Left cardiac atrium (tissue), 4 donors: ENCODE measurements at regions not wholly inside any gene's neighbourhood (a gene's known extent, or its start where the extent isn't known, plus 50 kb on each side); places are given as distances from the start of the nearest gene placed in this dataset.

ENCODE experiments used
- ATAC-seq, 2 donors: fragments of 200-7000 bp; cut with Tn5 transposase; one replicate each; pipeline ENCODE4 v1.9.1; 2020; ENCODE audit warnings: mild to moderate bottlenecking in 2 of 2, moderate library complexity in 2 of 2
- DNase-seq: peaks from one replicate; pipeline ENCODE4 v3.0.0-alpha.2; 2020
- intact Hi-C, 2 donors: fragments of 100-400 bp; cut with DNase I; formaldehyde crosslinking; loops; one replicate each; pipeline versions ENCODE4 v1.14.1 to v1.15.1; 2022 to 2023
- donor health status: DM: no; HTN: yes; CAD: no.
- donor health status: DM: no; HTN: yes; CAD: no; lungs with severe emphysema.
- donor health status: DM: yes; HTN: yes; CAD: no.
- donor health status: Dilated cardiomyopathy.

DNA sequence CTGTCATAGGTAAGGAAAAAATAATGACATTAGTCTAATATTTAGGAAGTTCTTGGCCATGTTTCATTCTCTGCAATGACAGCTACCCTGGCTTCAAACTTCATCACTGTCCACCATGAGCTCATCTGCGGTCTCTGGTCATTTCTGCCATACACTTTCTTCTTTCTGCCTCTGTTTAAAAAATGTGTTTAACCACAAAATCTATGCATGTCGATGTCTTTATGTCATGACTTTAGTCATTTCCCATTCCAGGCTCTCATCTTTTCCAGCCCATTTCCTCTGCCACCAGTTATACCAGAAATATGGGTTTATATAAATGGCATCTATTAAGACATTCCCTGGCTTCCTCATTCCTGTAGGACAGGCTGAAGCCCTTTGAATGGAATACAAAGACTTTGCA is 68.5 kb upstream of the DUSP10 start:
- intact Hi-C loops = no loop called here
- ATAC-seq (no peak), DNase-seq (no peak)

DNA sequence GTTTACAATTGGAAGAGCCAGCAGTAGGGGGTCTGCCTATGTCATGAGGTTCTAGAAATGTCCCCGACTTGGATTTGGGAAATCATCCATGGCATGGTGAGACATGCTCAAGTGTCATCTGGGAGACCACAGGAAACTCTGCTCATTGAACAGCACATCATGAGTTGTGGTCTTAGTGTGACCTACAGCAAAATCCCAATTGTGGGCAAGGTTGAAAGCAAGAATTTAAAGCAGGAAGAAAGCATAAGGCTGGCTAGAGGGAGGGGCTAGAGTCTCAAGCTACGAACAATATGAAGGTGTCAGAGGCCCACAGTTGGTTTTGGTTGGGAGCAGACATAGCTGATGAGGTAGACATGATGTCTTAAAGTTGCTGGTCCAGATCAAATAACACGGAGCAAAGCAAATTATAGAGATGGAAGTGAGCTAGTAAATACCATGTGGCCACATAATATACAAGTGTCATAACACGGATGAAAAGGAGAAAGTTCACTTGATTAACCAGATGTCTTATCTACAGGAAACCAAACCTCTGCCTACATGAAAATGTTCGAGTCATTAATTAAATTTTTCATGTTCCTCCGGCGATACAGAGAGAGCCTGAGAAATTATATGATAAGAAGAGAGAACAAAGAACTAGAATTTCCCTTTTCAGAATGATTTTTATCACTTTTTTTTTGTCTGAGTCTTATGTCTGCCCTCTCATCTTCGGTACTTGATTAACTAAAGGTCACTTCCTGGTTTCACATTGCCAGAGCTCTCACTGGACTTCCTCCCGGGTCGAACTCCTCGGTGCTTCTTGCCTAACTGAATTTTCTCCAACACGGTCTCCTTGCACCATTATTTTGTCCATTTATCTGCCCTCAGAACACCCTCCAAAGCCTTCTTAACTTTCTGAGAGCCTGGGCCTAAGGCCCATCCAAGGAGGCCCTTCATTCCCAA is 67.5 kb upstream of the DUSP10 start:
- ATAC-seq (no peak), DNase-seq (no peak)
- intact Hi-C loops = no loop called here

DNA sequence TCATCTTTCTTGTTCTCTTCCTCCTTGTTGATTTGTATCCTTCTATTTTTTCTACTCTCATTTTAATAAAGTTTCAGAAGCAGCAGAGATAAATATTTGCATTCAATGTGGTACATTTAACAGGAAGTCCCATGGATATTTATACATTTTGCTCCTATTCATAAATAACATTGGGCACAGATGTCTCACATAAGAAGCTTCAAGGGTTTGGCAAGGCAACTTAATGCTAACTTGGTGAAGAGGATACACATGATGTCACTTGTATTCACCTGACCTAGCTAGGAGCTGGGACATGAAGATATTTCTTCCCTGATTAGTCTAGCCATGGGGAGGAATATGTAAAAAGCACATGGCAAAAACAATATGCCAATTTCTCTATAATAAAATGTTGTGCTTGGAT is 65.1 kb upstream of the DUSP10 start:
- ATAC-seq = no peak
- DNase-seq = no peak
- intact Hi-C loops = no loop called here

DNA sequence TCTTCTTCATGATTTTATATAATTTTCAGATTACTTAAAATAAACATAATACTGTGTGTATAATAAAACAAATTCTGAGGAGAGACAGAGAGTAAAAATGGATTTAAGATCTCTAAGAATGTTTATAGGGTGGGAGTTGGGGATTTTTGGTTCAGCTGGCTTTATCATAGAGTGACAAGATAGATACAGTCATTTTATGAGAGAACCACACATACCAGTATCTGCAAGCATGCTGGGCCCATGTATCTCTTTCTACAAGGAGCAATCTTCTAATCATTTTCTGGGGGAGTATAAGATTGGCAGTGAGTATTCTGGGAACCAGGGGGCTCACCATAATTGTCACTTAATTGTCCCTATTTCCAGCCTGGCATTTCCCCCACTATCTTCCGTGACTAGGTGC is 64.3 kb upstream of the DUSP10 start:
- intact Hi-C loops = no loop called here
- ATAC-seq = no peak

DNA sequence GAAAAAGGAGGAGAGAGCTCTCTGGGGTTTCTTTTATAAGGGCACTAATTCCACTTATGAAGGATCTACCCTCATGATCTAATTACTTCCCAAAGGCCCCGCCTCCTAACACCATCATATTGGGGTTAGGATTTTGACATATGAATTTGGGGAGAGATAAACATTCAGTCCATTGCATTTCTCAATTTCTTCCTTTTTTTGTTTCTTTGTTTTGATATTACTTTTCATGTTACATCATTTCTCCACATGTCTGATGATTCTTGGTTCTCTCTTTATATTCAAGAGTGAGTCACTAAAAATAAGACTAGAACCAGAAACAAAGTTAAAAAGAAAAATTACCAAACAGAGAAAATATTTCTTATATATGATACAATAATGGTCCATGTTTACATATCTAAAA is 63.2 kb upstream of the DUSP10 start:
- intact Hi-C loops = no loop called here
- ATAC-seq (no peak), DNase-seq (no peak)

More for the DNA sequence above, 64.3 kb upstream of the DUSP10 start:
- DNase-seq = no peak

DNA sequence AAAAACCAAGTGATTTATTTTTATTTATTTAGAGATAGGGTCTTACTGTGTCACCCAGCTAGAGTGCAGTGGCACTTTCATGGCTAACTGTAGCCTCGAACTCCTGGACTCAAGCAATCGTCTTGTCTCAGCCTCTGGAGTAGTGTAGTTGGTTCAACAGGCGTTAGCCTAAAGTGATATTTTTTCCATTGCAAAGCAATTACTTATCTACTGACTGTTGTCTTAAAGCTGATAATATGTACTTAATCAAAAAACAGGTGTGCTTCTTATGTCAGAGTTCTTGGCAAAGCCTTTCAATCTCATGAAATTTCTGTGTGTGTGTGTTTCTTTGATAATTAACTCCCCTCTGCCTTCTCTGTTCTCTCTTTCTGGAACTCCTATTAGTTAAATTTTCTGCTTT is 62.4 kb upstream of the DUSP10 start:
- intact Hi-C loops = no loop called here
- no peak for DNase-seq
- no peak for ATAC-seq

DNA sequence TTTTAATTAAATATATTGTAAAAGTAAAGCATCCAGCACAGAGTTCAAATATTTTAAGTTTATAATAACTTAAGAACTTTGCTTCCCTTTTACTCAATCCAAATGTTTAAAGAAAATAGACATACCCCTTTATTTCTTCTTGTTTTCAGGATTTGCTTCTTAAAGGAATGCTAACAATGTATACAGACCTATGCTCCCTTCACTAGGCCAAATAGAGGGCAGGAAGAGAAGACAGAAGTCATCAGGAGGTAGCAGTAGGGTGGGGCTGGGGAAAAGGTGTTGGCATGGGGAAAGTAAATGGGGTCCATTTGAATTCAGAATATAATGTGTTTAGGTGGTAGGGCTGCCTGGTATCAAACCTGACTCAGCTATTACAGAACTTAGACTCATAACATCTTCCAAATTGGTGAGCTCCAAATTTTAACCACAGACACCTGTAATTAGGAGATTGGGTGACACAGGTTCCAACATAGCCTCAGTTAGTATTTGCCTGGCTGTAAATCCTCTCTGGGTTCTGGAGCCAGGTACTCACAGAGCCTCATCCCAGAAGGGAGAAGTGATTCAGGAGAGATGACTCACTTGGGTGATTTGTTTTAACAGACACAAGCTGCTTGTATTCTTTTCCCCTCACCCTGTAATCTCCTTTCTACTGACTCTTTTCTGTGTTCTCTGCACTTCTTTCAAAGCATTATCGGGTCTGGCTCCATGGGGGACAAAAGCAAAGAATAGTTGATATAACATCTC is 60.1 kb upstream of the DUSP10 start:
- DNase-seq (no peak), ATAC-seq (peak in 1 of 2 donors; percentile 66)
- intact Hi-C loops = no loop called here

DNA sequence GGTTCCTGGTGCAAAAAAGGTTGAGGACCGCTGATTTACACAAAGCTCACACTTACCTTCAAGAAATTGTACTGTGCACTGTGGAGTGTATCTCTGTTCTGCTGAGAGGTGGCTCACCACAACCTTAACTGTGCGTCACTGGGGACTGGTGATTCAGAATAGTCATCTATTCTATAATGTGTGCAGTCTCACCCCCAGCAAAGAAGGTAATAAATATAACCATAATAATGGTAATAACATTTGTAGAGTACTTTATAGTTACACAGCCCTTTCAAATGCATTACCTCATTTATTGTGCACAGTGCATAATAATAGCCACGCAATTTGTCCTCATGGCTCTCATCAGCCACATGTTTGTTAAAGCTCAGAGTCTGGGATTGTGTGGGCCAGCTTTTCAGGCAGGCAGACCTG is 59.4 kb upstream of the DUSP10 start:
- intact Hi-C loops = no loop called here
- no peak for DNase-seq

DNA sequence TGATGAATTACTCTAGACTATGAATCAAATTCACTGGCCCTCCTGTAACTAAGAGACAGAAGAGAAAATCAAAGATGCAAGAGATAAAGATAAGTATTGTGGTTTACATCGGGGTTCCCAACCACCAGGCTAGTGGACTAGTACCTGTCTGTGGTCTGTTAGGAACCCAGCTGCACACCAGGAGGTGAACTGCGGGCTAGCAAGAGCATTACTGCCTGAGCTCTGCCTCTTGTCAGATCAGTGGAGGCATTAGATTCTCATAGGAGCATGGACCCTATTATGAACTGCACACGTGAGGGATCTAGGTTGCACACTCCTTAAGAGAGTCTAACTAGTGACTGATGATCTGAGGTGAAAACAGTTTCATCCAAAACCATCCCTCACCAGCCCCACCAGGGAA is 58.9 kb upstream of the DUSP10 start:
- intact Hi-C loops = no loop called here
- ATAC-seq (no peak), DNase-seq (no peak)

More for the DNA sequence above, 59.4 kb upstream of the DUSP10 start:
- no peak for ATAC-seq

DNA sequence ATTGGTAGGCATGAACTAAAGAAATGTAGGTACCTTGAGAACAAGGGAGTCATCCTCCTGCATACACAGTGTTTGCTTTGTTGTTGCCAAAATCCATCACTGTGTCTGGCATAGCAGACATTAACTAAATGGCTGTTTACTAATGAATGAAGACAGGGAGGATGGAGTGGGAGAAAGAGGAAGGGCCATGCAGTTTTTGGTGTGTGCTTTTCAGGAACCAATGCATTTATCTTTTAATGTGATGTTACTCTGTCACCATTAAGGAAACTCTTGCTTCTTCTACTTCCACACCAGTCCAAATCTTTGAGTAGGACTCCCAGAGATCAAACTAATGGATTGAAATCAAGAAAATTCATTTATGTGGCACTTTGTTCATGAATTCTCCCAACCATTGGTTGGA is 55.6 kb upstream of the DUSP10 start:
- intact Hi-C loops = no loop called here
- DNase-seq = no peak
- ATAC-seq = no peak

DNA sequence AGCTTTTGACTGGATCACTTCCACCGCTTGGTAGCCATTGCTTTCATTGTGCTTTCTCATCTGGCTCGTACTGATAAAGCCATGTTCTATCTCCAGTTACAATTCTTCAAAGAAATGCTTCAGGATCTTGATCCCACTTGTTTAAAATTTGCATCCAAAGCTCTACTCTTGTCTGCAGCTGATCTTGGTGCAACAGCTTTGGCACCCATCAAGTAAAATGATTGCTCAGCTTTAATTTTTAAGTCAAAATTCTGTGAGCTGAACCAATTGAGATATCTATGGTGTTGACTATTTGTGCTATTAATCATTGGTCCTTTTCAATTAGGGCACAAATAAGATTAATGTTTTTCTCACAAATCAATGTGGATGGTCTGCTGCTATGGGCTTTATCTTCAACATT is 54.8 kb upstream of the DUSP10 start:
- ATAC-seq (no peak), DNase-seq (no peak)
- intact Hi-C loops = no loop called here

DNA sequence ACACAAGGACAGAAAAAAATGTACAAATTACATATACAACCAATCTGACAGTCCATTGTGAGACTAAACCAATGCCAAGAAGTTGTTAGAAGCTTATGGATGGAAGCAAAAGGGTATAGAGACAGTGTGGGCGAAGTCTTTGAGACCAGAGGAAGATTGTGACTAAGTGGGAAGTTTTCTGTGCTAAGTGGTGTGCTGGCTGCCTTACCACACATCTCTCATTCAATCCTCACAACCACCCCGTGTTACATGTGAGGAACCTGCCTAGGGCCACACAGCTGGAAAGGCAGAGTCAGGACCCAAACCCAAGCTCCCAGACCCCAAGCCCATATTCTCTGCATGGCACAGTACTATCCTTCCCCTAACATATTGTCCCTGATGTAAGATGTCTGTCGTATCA is 53.5 kb upstream of the DUSP10 start:
- ATAC-seq (no peak), DNase-seq (no peak)
- intact Hi-C loops = no loop called here

DNA sequence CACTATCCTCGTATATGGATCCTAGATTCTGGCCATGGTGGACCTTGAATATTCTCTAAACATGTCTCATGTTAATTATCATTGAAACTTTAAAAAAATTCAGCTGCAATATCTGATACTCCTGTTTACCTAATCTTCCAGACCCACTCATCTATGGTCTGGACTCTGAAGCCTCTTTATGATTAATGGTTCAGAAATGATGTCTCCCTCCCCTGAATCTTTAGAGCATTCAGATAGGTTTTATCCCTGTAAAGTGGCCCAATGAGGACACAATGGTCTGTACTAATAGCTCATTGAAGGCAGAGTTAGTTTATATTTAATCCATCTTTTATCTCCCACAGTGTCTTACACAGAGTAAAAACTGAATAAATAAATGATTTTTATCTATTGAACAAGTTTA is 53.0 kb upstream of the DUSP10 start:
- intact Hi-C loops = no loop called here
- DNase-seq (no peak), ATAC-seq (no peak)

DNA sequence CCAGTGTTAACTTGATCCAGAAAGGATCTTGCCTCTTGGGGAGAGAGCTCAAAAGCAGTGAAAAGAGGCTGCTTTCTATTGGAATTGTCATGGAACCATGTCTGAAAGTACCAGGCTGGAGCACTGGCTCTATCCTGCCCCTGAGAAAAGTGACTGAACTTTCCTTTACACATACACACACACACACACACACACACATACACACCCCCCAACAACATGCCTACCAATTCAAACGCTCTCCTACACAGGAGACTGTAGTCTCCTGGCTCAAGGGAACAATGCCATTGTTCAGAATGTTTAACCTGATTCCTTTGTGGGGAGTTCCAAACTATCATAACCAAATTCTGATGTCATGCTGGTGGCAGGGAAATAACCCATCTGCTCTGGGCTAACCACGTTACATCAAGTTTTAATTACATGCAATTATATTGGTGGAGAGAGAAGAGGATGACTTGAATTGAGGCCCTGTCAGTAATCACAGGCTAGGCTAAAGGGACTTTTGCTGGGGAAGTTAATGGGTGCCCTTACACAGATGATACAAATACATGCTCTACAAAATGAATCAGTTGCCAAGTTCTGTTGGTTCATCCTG is 52.3 kb upstream of the DUSP10 start:
- no peak for DNase-seq
- no peak for ATAC-seq
- intact Hi-C loops = no loop called here

DNA sequence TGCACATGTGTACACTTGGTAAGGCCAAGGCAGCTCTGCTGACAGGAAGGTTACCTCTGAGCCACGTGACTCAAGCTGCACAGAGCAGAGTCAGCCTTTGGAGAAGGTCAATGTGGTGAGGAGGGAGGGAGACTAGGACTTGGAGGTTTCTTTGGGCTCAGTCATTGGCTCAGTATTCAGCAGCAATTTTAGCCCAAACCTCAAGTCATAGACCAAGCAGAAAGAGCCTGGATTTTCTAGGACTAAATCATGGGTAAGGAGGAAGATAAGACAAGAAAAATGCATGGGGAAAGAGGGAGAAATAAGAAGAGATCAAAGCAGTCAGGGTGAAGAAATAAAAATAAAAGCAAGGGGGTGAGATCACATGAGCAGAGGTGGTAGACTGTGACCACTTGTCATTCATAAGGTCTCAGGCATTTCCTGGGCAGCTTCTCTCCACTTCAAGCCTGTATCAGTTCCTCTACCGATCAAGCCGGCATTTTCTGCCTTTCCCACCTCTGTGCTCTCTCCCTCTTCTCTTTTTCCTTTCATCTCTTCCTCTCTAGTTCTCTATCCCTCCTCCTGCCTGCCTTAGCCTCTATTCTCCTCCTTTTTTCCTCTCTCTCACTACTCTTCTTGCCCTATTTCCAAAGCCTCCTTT is 51.7 kb upstream of the DUSP10 start:
- no peak for DNase-seq
- ATAC-seq = no peak
- intact Hi-C loops = no loop called here

DNA sequence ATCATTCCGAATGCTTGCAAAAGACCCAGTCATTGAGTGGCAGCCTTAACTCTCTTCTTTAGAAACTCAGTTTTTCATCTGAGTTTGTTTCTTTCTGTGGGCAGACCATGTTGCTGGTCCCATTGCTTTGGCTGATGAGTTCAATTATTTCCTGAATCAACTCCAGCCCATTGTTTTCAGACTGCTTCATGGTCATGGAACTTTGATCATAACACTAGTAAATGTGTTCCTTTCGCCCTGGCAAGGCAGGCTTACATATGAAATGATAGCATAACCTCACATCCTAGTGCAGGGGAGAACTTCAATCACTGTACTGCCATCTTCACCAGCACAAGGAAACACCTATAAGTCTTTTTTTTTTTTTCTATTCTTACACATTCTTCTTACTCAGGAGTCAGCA is 50.0 kb upstream of the DUSP10 start:
- no peak for DNase-seq
- intact Hi-C loops = no loop called here
- no peak for ATAC-seq
